Eye (tissue), 1 donor: ENCODE measurements at regions not wholly inside any gene's neighbourhood (a gene's known extent, or its start where the extent isn't known, plus 50 kb on each side); places are given as distances from the start of the nearest gene placed in this dataset.

Source experiments
- DNase-seq: peaks from one replicate; pipeline ENCODE4 v3.0.0-alpha.2; 2015

DNA sequence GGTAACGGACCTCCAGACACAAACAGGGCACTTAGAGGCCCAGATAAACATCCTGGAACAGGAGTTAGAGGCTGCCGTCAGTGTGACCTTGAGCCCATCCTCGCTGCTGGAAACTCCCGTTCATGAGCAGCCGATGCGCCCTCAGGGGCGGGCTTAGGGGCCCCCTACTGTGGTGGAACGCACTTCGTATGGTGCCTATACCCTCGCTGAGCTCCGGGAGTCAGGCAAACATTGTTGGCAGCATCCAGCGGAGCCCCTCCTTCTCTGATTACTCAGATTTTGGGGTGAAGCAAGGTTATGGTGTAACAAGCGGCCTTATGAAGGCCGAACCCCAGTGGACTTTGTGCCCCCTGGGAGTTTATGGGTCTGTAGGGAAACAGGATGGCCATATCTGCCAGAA lies 205.3 kb upstream of the SYT4 start:
- no peak for DNase-seq

DNA sequence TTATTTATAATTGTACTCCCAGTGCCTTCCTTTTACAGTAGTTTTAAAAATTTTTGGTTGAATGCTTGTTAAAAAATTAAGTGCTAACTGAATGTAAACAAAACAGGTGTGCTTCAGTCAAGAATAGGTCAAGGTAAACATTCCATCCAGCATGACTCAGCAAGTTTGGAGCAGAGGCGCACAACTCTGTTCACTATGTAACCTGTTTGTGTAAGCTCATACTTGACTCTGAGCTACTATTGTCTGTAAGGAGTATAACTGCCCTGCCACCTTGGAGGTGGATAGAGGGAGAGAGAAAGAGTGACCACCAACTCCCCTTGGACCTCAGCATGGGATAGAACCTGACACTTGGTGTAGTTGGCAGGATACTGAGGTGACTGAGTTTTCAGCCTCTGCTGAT lies 207.4 kb upstream of the SYT4 start:
- no peak for DNase-seq

DNA sequence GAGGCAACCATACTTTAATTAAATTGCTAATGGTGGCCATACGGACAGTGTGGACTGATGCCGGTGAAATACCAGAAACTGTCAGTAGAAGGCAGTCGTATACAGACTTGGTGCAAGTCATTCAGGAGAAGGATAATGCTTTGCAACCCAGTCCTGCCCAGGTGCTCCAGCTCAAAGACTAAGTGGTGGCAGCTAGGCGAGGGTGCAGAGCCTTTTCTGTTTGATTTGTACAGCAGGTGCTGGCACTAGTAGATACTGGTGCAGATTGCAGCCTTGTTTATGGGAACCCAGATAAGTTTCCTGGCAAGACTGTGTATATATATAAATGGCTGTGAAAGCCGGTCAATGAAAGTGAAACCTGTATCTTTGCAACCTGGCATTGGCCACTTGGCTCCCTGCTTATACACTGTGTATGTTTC lies 208.3 kb upstream of the SYT4 start:
- no peak for DNase-seq

DNA sequence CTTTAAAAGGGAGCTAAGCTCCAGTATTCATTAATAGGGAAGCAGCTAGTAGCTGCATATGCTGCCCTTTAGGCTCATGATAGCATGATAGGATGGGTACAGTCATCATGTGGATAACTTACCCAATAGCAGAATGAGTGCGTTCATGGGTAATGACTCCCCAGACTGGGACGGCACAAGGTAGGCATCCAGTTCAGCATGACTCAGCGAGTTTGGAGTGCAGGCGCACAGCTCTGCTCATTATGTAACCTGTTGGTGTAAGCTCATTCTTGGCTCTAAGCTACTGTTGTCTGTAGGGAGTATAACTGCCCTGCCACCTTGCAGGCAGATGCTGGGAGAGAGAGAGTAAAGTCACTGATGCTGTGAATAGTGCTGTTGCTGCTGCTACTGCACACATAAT lies 209.2 kb upstream of the SYT4 start:
- DNase-seq: peak; percentile 30

DNA sequence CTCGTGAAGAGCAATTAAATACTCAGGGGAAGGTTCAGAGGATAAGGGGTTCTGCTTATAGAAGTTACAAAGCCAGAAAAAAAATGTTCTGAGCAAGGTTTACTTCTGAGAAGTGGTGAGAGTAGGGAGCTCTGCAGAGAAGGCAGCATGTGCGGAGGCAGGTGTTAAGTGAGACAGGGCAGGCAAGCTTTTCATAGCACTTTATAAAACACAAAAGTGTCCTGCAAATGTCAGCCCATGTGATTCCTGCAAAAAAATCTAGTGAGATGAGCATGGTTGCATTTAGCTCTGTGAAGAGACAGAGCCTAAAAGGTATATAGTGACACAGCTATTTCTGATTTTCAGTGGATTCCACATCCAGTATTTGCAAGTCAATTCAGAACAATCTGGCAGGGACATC lies 223.8 kb upstream of the SYT4 start:
- DNase-seq: peak; percentile 8

DNA sequence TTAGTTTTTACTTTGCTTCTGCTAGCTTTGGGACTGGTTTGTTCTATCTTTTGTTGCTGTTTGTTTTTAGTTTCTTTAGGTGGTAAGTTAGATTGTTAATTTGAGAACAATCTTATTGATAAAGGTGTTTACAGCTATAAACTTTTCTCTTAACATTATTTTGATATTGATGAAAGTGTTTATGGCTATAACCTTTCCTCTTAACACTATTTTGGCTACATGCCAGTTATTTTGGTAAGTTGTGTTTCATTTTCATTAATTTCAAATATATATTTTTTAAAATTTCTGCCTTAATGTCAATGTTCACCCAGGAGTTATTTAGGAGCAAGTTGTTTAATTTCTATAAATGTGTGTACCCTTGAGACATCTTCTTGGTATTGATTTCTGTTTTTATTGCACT lies 229.6 kb upstream of the SYT4 start:
- DNase-seq: no peak

DNA sequence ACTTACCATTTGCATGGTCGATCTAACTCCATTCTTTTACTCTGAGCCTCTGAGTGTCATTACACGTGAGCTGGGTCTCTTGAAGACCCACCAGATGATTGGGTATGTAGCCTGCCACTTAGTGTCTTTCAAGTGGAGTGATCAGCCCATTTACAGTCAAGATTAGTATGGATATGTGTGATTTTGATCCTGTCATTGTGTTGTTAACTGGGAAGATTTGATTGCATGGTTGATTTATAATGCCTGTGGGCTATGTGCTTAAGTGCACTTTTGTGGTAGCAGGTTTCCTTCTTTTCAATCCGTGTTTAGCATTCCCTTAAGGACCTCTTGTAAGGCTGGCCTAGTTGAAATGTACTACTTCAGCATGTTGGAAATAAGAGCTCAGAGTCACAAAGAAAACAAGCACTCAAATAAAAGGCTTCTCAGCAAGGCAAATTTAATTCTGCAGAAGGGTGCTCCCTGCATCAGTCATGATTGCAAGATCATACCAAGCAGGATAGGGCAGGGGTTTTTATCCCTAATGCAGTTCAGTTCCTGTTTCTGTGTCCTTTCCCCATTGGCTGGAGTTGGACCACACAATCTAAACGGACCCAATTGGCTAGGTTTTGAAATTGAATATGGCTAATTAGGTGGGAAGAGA lies 230.7 kb upstream of the SYT4 start:
- DNase-seq: no peak

DNA sequence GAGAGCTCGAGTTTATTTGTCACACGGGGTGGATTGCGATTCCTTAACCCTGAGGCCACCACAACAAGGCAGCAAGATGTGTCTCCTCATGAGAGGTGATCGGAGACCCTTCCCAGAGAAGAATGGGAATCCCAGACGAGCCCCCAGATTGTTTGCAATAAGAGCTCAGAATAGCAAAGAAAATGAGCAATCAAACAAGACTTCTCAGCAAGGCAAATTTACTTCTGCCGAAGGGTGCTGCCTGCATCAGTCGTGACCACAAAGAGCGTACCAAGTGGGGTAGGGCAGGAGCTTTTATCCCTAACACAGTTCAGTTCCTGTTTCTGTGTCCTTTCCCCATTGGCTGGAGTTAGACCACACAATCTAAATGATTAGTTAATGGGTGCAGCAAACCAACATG lies 237.5 kb upstream of the SYT4 start:
- no peak for DNase-seq

DNA sequence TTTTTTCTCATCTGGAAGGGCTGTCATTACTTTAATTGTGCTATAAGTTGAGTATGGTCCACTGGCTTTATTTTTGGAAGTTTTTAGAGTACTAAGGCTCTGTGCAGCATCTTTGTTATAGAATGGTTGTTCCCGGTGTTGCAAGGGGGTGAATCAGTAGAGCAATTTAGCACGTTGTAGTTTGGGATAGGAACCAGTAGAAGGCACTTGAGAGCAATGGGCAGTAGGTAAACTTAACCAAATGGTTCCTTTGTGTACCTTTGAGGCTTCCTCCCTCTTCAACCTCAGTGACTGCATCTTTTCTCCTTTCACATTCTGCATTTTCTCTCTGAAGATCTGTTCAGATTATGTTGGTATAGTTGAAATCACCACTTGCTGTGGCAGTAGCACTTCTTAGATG lies 238.2 kb upstream of the SYT4 start:
- no peak for DNase-seq

DNA sequence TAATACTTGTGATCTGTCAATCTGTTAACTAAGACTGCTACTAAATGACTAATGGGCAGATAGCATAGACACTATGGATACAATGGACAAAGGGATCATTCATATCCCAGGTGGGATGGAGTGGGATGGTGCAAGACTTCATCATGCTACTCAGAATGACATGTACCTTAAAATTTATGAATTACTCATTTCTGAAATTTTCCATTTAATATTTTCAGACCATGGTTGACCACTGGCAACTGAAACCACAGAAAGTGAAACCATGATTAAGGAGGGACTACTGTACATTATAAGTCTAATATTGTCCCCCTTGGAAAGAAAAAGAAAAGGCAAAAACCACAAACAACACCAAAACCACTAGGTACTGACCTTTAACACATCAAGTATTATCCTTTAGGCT lies 247.0 kb upstream of the SYT4 start:
- no peak for DNase-seq

DNA sequence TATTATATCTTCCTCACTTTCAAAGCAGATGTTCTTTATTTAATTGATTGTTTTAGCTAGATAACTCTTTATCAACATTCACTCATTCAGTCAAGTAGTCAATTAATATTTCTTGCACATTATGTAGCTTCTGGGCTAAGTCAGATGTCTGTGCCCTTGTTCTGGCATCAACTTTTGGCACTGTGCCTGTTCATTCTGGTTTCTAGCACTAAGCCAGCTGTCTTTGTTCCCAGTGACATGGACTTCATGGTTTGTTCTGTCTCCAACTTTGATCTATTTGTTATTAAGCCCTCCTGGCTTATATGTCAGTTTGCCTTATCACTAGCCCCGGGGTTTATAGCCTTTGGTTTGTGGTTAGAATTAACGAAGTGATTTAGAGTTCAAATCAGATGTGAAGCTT lies 247.9 kb upstream of the SYT4 start:
- DNase-seq: no peak

DNA sequence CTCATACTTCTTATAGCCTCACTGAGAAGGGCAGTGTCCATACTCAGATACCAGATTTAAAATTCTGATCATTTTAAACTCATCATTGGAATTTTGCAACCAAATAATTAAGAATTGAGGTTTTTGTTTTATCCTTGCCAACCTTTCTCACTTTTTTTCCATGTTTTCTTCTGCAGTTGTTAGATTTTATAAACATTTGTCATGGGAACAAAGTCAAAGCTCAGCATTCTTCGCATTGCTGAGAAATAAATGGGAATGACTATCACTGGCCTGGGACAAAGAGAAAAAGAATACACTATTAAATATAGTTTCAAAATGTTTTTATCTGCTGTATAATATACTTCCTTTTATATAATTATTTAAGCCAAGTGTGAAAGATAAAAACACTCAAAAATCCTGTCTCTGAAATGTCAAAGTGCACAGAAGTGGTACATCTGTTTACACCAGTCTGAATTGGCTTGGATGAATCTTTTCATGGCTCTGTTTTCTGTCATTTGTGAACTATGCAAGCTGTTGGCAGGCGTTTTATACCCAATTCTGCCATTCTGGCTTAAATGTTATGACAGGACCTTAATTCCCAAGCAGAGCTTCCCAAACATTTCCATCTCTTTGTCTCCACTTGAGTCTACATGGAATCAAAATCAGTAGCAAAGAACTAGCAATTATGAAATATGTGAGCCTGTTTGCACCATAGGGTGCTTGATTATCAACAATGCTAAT lies 249.3 kb upstream of the SYT4 start:
- no peak for DNase-seq

DNA sequence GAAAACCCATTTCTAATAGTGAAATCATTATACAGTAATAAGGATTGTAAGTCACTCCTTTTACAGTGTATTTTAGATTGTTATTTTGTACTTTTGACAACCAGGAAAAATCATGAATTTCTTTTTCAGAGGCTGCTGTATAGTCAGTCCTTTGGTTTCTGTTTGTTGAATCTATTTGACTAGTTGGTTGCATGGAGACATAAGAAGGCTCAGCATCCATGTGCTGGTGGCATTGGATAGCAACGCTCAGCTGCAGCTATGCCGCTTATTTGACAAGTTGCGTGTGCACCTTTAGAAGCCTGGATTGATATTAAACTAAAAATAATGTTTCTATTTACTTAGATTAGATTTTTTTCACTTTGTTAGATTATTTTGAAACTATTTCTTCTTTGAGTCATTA lies 254.1 kb upstream of the SYT4 start:
- no peak for DNase-seq

DNA sequence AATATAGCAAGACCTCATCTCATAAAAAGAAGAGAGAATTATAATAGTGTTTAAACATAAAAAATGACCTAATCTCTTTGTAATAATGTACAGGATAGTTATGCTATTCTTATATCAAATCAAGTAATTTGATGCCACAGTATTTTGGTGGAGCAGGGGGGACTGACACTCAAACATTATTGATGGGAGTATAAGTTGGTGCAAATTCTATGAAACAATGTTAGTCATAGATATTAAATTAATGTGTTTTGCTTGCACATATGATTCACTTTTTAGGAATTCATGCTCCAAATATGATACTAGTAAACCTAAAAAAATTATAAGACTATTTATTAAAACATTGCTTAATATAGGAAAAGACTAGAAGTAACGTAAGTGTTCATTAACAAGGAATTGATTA lies 256.1 kb upstream of the SYT4 start:
- no peak for DNase-seq

DNA sequence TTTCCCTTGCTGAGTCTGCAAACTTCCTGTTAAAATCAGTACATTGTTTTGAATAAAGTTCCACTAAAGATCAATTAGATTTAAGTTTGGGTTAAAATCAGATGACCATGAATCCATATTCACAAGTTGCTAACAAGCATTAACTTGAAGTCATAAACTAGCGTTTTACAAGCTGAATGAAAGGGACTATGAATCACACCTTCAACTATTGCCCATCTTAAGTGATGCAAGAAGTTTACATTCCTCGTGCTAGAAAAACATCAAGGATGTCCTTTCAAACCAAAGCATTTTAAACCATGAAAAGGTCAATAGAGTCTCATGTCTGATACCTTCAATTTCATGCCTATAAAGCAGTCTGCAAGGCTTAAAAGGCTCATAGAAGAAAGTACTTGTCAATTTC lies 257.2 kb upstream of the SYT4 start:
- peak; percentile 11 for DNase-seq

DNA sequence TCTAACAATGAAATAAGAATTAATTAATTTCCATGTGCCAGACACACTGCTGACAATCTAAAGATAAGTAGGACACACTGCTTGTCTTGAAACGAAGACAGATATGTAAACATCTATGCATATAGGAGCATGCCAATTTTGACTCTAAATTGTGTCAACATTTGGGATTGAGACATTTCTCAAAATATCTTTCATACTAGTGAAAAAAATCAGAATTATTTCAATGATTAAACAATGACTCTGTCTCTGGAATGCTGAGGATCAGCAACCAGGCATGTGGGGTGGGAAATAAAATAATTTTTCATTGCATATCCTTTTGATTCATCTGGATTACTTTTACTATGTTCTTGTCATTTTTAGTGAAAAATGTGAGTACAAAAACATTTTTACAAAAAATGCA lies 262.6 kb upstream of the SYT4 start:
- DNase-seq: no peak

DNA sequence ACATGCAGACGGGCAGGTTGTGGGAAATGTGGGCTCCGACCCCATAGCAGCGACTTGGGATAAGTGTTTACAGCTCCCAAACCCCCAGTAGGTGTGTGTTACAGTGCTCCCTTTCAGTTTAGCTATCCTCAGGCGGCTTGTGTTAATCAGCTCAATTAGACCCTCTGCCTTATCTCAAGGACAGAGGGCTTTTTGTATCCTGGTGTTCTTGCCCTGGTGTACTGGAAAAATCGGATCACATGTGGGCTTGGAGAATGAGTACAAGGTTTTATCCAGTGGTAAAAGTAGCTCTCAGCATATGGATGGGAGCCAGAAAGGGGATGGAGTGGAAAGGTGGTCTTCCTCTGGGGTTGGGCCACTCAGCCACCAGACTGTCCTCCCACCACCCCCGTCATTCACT lies 264.7 kb upstream of the SYT4 start:
- DNase-seq: no peak

DNA sequence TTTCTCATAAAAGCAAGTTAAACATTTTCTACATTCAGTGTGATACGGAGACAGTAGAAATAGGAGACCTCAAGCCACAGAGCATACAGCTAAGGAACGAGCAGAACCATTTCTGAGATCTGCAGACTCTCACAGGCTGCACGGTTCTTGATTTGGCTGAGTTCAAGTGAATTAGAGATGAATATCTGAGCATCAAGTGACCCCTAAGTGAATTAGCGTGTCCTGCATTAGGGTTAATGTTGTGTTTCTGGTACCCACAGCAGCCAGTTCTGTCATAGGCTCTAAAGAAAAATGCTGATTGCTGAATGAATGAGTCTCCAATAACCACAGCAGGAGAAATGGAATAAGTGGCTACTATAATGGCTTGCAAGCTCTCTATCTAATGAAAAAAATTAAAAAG lies 265.9 kb upstream of the SYT4 start:
- DNase-seq: no peak

DNA sequence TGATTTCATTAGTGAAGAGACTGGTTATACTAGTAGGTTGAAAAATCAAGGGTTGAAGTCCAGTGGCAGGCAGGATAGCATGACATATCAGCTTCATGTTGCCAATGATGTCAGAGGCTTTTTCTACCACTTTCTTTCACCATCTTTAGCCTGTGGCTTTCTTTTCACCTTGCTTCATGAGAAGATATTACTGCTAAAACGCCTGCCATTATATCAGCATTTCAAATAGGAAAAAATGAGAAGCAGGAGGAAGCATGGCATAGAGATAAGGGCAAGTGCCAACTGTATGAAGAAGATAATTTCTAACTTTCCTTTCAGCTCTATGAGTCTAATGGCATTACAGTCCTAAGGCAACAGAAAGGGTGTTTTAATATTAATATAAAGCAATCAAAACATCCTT lies 270.2 kb upstream of the SYT4 start:
- no peak for DNase-seq

DNA sequence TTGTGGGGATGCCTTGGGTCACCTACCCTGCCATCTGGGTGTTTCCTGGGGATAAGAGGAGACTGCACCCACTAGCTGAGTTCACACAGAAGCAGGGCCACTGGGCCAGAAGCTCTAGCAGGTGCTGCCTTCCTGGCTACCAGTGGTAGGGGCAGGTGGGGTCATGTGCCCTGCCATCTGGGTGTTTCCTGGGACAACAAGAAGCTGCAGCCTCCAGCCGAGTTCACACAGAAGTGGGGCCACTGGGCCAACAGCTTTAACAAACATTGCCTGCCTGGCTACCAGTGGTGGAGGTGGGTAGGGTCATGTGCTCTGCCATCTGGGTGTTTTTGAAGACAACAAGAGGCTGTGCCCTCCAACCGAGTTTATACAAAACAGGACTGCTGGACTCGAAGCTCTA lies 282.2 kb upstream of the SYT4 start:
- DNase-seq: no peak

DNA sequence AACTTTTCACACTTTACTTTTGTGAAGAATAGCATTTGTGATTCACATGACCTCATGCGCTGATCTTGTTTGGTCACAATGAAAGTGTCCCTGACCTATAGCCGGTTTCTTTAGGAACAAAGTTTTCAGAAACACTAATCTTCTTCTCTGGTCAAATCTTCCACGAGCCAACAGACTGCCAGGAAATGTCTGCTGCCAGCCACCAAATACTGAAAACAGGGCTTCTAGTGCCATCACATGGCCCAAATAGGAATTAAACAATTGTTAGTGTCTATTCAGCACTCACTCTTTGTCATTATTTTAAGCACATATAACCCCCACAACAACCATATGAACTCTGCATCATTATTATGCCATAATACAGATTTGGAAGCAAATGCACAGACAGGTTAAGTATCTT lies 286.5 kb upstream of the SYT4 start:
- peak; percentile 83 for DNase-seq

DNA sequence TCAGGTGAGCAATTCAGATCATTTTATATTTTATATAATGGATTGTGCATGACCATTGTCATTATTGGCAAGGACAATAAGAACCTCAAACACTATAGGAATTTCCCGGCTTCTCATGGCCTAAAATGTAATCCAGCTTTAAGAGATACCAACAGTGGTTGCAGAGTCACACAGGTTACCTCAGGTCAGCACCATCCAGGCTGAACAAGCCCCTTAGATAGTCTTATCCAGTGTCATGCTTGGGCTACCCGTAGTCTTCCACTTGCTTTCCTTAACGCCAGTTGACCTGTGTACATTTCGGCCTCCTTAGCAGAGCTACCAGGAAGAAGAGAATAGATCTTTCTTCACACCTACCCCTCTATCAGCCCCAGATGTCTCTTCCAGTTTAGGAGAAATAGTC lies 293.3 kb upstream of the SYT4 start:
- no peak for DNase-seq

DNA sequence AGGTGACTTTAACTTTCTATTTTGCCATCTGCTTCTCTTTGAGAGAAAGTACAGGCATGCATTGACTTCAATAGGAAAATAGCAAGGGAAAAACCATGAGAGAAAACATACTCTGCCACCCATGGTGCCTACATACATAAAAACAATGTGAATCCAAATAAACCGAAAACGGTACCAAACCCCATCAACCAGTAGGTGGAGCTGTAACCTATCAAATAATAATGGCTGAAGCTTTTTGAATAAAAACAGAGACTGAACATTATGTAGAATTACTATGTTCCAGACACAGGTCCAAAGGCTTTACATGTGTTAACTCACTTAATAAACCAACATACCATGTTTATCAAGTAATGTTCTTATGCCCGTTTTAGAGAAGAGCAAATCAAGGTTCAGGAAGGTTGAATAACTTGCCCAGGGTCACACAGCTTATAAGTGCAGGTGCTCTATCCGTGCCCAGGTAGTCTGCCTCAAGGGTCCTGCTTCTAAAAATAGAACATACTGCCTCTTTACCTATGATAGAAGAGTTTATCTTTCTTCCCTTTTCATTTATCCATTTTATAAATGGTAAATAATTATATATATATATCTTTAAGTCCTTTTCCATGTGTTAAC lies 293.9 kb upstream of the SYT4 start:
- peak; percentile 82 for DNase-seq

DNA sequence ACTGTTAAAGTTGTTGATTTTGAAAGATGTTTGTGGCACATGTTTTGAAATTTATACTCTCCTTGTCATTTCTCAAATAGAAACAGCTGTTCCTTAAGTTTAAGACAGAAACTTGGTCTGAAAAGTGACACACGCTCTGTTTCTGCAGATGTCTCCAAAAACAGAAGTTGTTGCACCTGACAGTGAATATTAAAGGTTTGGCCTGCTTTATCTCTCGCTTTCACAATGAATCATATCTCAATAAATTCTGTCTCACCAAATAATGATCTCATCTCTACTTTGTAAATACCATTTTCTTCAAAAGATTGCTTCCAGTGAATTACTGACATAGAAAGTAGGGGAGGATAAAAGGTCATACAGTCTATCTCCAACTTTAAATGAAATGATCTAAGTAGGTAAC lies 294.9 kb upstream of the SYT4 start:
- no peak for DNase-seq

DNA sequence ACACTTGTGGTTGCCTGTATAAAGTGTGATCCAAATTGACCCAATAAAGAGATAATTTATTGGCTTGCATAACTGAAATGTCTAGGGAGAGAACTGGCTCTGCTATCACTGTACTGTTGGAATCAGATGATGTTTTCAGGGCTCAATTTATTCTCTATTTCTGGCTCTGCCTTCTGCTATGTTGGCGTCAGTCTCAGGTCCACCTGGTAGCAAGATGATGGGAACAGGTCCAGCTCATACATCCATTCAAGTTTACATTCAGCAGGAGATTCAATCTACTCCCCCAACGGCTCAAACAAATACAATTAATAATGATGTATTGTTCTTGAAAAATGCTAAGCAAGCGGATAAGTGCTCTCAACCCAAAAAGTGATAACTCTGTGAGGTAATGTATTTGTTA lies 297.7 kb upstream of the SYT4 start:
- DNase-seq: peak; percentile 9
